Transverse colon (tissue), 4 donors: ENCODE measurements at regions not wholly inside any gene's neighbourhood (a gene's known extent, or its start where the extent isn't known, plus 50 kb on each side); places are given as distances from the start of the nearest gene placed in this dataset.

Experiments used
- DNase-seq: peaks from one replicate; pipeline ENCODE4 v3.0.0-alpha.2; 2019
- H3K27ac ChIP-seq, 4 donors: fragments of 200-600 bp; sonication (generic); 2 replicates each; pipeline ENCODE4 v1.5.1; 2016 to 2018; ENCODE audit warnings: inconsistent platforms in 4 of 4
- H3K27me3 ChIP-seq: fragments of 200-600 bp; sonication (generic); 2 replicates; pipeline ENCODE4 v1.5.1; 2017; ENCODE audit warnings: inconsistent platforms
- H3K36me3 ChIP-seq, 4 donors: fragments of 200-600 bp; sonication (generic); 2 replicates each; pipeline ENCODE4 v1.5.1; 2017 to 2019; ENCODE audit warnings: inconsistent platforms in 4 of 4
- H3K4me1 ChIP-seq, 4 donors: fragments of 200-600 bp; sonication (generic); 2 replicates each; pipeline ENCODE4 v1.5.1; 2017 to 2020; ENCODE audit warnings: inconsistent platforms in 4 of 4
- H3K4me3 ChIP-seq, 4 donors: fragments of 200-600 bp; sonication (generic); 1 replicate in 1 of 4; 2 replicates in 3 of 4; pipeline versions ENCODE4 v1.5.1 to v1.6.1; 2017 to 2019; ENCODE audit warnings: inconsistent platforms in 4 of 4
- H3K9me3 ChIP-seq, 2 donors: fragments of 200-600 bp; sonication (generic); 2 replicates each; pipeline ENCODE4 v1.5.1; 2017 to 2019; ENCODE audit warnings: inconsistent platforms in 2 of 2
- EP300 ChIP-seq: sonication (generic); formaldehyde crosslinking; IDR thresholded peaks from one replicate; pipeline ENCODE4 v1.6.1; 2017; ENCODE audit warnings: antibody characterized with exemption, low read depth
- POLR2A ChIP-seq: fragments of 450-650 bp; IDR thresholded peaks from one replicate; pipeline ENCODE4 v1.6.1; 2016; ENCODE audit warnings: antibody characterized with exemption, mild to moderate bottlenecking, moderate library complexity
- POLR2AphosphoS5 ChIP-seq, 3 donors: sonication (generic); formaldehyde crosslinking; IDR thresholded peaks; one replicate each; pipeline ENCODE4 v1.6.1; 2016; ENCODE audit warnings: antibody characterized with exemption in 3 of 3
- WGBS, 2 donors: methylation state at CpG; one replicate each; pipeline ENCODE4 v1.1.5; 2018; ENCODE audit warnings: low coverage in 1 of 2; 5-methylcytosine and 5-hydroxymethylcytosine counted together
- in situ Hi-C, 4 donors: fragments of 200-750 bp; cut with MboI; loops; one replicate each; pipeline versions ENCODE4 v1.15.0 to v1.15.1; 2017; ENCODE audit warnings: low sequenced_read_pairs in 3 of 4, low pct_ligation_motif_present in 1 of 4, low pct_unique_long_range_greater_than_20kb in 1 of 4
- intact Hi-C: fragments of 100-400 bp; cut with DNase I; formaldehyde crosslinking; loops from one replicate; pipeline ENCODE4 v1.15.1; 2023; ENCODE audit warnings: low total_unique reads
- TF ChIP-seq, protein P1 (sequence below), 5 experiments: fragments of 200-600 bp in 3 of 5; fragments of 450-650 bp in 2 of 5; sonication (generic) in 3 of 5; IDR thresholded peaks; 1 replicate in 2 of 5; 2 replicates in 3 of 5; pipeline ENCODE4 v1.5.1; 2016 to 2017; ENCODE audit warnings: antibody characterized with exemption in 5 of 5, inconsistent platforms in 3 of 5, mild to moderate bottlenecking in 2 of 5, moderate library complexity in 1 of 5

DNA sequence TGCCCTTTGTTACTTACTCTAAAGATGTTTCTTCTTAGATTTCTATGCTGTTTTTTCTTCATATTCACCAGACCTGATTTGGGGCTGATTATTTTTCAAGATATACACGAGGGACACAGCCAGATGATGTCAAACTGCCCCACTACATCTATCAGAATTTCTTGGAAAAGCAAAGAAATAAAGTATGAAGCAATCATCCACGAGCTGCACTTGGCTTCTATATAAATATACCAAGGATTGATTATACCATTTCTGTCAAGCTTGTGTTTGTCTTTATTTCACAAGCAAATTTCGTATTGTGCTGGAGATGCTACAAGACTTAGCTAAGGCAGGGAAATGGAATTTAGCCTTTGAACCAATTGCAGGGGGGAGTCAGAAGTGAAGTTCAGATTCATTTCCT is 715.1 kb upstream of the NR2F2 start:
- in situ Hi-C loops = no loop called here

DNA sequence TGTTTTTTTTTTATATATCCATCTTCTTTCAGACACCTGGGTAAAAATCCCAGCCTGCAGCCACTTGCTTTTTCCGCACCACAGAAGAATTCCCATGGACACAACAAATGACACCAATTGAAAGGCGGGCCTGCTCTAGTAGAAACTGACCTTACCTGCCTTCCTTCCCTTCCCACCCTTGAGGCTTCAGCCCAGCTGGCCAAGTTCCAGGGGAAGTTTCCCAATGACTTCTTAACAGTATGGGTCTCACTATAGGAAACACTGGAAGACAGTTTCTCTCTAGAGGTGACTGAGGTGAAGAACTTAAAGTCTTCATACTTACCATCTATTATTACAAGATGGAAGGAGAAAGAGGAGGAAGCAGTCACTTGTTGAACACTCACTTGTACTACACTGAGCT is 714.2 kb upstream of the NR2F2 start:
- Histone ChIP-seq H3K27ac (no peak overlapping the region), H3K4me3 (no peak overlapping the region), H3K27me3 (no peaks in the 10 kb centered on the region), H3K36me3 (no peaks in the 10 kb centered on the region), H3K4me1 (peaks cover 0 to 7% (median 0%) of the 10 kb centered on the region in 4 donors), H3K9me3 (no peaks in the 10 kb centered on the region)
- TF ChIP-seq POLR2A (no peak), POLR2AphosphoS5 (IDR thresholded peaks at IDR 0.05) (no peak), EP300 (no peak)
- TF ChIP-seq, protein P1, sequence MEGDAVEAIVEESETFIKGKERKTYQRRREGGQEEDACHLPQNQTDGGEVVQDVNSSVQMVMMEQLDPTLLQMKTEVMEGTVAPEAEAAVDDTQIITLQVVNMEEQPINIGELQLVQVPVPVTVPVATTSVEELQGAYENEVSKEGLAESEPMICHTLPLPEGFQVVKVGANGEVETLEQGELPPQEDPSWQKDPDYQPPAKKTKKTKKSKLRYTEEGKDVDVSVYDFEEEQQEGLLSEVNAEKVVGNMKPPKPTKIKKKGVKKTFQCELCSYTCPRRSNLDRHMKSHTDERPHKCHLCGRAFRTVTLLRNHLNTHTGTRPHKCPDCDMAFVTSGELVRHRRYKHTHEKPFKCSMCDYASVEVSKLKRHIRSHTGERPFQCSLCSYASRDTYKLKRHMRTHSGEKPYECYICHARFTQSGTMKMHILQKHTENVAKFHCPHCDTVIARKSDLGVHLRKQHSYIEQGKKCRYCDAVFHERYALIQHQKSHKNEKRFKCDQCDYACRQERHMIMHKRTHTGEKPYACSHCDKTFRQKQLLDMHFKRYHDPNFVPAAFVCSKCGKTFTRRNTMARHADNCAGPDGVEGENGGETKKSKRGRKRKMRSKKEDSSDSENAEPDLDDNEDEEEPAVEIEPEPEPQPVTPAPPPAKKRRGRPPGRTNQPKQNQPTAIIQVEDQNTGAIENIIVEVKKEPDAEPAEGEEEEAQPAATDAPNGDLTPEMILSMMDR (IDR thresholded peaks at IDR 0.05) = no peak
- 86 to 94% methylated on average over 2 of the region's 2 CpGs for WGBS, 2 donors
- in situ Hi-C loops = no loop called here
- intact Hi-C loops = no loop called here
- no peak for DNase-seq

More for the DNA sequence above, 715.1 kb upstream of the NR2F2 start:
- TF ChIP-seq, protein P1 (IDR thresholded peaks at IDR 0.05) = no peak
- TF ChIP-seq POLR2AphosphoS5 (IDR thresholded peaks at IDR 0.05) (no peak), EP300 (no peak), POLR2A (no peak)
- H3K4me1 ChIP-seq = no peaks in the 10 kb centered on the region
- DNase-seq = no peak
- no peak overlapping the region for H3K27ac ChIP-seq
- intact Hi-C loops = no loop called here
- H3K36me3 ChIP-seq = no peaks in the 10 kb centered on the region
- H3K9me3 ChIP-seq = no peaks in the 10 kb centered on the region
- 24 to 40% methylated on average over 3 of the region's 3 CpGs for WGBS, 2 donors
- no peaks in the 10 kb centered on the region for H3K27me3 ChIP-seq
- H3K4me3 ChIP-seq = no peak overlapping the region

DNA sequence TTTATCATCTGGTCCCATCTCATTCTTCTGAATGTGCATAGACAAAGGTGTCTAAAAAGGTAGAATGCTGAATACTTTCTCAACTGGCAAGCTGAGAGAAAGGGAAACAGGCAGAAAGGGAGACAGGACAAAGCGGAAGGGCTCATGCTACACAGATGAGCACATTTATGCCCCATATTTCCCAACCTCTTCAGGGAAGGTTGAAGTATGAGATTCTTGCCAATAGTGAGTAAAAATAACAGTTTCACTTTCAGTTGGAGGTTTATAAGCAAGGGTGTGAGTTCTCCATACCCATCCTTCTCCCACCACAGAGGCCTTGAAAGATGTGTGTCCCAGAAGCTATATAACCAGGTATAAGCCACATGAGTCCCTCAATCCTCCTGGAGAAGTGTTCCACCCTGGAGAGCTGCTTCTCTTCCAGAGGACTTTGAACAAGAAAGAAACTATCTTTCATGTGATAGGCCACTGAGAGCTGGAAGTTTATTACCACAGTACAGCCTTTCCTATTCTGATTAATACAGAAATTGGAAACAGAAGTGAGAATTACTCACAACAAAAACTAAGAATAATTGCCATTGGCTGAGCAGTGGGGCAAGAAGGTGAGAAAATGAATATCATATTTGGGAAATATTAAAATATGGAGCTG is 709.4 kb upstream of the NR2F2 start:
- WGBS, 2 donors = 62 to 65% methylated on average over 1 of the region's 1 CpG
- in situ Hi-C loops (no loop called here), intact Hi-C loops (no loop called here)

DNA sequence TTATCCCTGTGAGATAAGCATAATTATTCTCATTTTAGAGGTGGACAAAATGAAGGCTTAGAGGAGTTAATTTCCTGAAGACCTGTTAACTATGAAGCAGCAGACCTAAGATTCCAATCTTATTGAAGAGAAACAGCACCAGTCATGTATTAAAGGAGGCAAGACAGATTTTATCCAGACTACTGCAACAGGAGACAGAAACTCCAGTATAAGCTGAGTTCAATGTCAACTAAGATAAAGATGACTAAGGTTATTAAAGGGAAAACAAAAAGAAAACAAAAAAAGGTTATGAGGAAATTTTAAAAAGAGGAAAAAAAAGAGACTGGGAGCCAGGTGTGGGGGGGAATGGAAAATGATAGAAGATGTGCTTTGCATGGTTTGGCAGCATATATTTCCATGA is 707.7 kb upstream of the NR2F2 start:
- peaks cover 0 to 7% (median 0%) of the 10 kb centered on the region in 4 donors for H3K4me1 ChIP-seq
- intact Hi-C loops (no loop called here), in situ Hi-C loops (no loop called here)
- TF ChIP-seq, protein P1 (IDR thresholded peaks at IDR 0.05) = no peak
- TF ChIP-seq POLR2AphosphoS5 (IDR thresholded peaks at IDR 0.05) = no peak
- no peak for TF ChIP-seq EP300
- no peak for TF ChIP-seq POLR2A
- DNase-seq = no peak
- no peaks in the 10 kb centered on the region for H3K27me3 ChIP-seq
- H3K4me3 ChIP-seq = no peak overlapping the region
- no peak overlapping the region for H3K27ac ChIP-seq
- H3K36me3 ChIP-seq = no peaks in the 10 kb centered on the region
- H3K9me3 ChIP-seq = no peaks in the 10 kb centered on the region

More for the DNA sequence above, 709.4 kb upstream of the NR2F2 start:
- DNase-seq = no peak
- H3K9me3 ChIP-seq = no peaks in the 10 kb centered on the region
- H3K27ac ChIP-seq = no peak overlapping the region
- H3K4me1 ChIP-seq = peaks cover 0 to 7% (median 0%) of the 10 kb centered on the region in 4 donors
- TF ChIP-seq POLR2AphosphoS5 (IDR thresholded peaks at IDR 0.05) (no peak), POLR2A (no peak)
- TF ChIP-seq, protein P1 (IDR thresholded peaks at IDR 0.05) = no peak
- H3K36me3 ChIP-seq = no peaks in the 10 kb centered on the region
- no peak overlapping the region for H3K4me3 ChIP-seq
- no peaks in the 10 kb centered on the region for H3K27me3 ChIP-seq
